Stomach (tissue), 4 donors: ENCODE measurements at regions not wholly inside any gene's neighbourhood (a gene's known extent, or its start where the extent isn't known, plus 50 kb on each side); places are given as distances from the start of the nearest gene placed in this dataset.

Experiments used
- CTCF ChIP-seq, 7 experiments: fragments of 450-650 bp in 4 of 7; fragments of 200-600 bp in 3 of 7; sonication (generic) in 3 of 7; IDR thresholded peaks; one replicate each; pipeline ENCODE4 v1.5.1; 2016 to 2019; ENCODE audit warnings: antibody characterized with exemption in 7 of 7, control low read depth in 2 of 7, mild to moderate bottlenecking in 1 of 7
- EP300 ChIP-seq: sonication (generic); formaldehyde crosslinking; IDR thresholded peaks from one replicate; pipeline ENCODE4 v1.6.1; 2017; ENCODE audit warnings: antibody characterized with exemption
- POLR2A ChIP-seq, 4 donors: fragments of 450-650 bp; IDR thresholded peaks; one replicate each; pipeline ENCODE4 v1.6.1; 2016; ENCODE audit warnings: antibody characterized with exemption in 4 of 4, control low read depth in 2 of 4, mild to moderate bottlenecking in 1 of 4, moderate library complexity in 1 of 4
- POLR2AphosphoS5 ChIP-seq, 3 donors: sonication (generic); formaldehyde crosslinking; IDR thresholded peaks; one replicate each; pipeline ENCODE4 v1.6.1; 2016; ENCODE audit warnings: antibody characterized with exemption in 3 of 3

- TF ChIP-seq POLR2A (IDR thresholded peaks at IDR 0.05) (no peak), CTCF (IDR thresholded peaks at IDR 0.05) (no peak), POLR2AphosphoS5 (IDR thresholded peaks at IDR 0.05) (no peak), EP300 (no peak)
These were observed 107.4 kb upstream of the GLI2 start for GRCh38 chr2:120628248-120628647.
